IMR-90 (cell line): ENCODE measurements at regions not wholly inside any gene's neighbourhood (a gene's known extent, or its start where the extent isn't known, plus 50 kb on each side); places are given as distances from the start of the nearest gene placed in this dataset.

Source experiments
- ATAC-seq: fragments of 200-7000 bp; cut with Tn5 transposase; 2 replicates; pipeline ENCODE4 v1.9.1; 2020; ENCODE audit warnings: low read depth, mild to moderate bottlenecking, moderate library complexity
- BruUV-seq: library from RNA; stranded (reverse); fragments of 400-500 nt; replicated peaks from 2 replicates; lab custom pipeline; 2021; lab: Mats Ljungman, UMichigan
- CTCF ChIA-PET: fragments of 300-600 bp; formaldehyde crosslinking; extraction: SDS; loops from one replicate; lab custom pipeline; 2021; ENCODE audit warnings: antibody characterized with exemption; lab: Yijun Ruan, JAX
- POLR2A ChIA-PET: fragments of 300-600 bp; sonication (Branson Sonifier 250); formaldehyde crosslinking; loops from one replicate; lab custom pipeline; 2022; ENCODE audit warnings: antibody characterized with exemption; ENCODE audit not compliant: unreplicated experiment; lab: Charles Lee
- DNase-seq: peaks from one replicate; pipeline ENCODE4 v3.0.0; 2013
- H2AFZ ChIP-seq: replicated peaks from 2 replicates; pipeline ENCODE3; 2013; ENCODE audit warnings: low read length, mild to moderate bottlenecking; ENCODE audit not compliant: poor library complexity
- H2AK5ac ChIP-seq: 2 replicates; pipeline ENCODE4 v1.6.1; 2013; ENCODE audit warnings: low read depth, low read length, inconsistent platforms
- H2AK9ac ChIP-seq: replicated peaks from 2 replicates; pipeline ENCODE3; 2013; ENCODE audit warnings: mild to moderate bottlenecking, low read depth, low read length, moderate library complexity; ENCODE audit not compliant: poor library complexity
- H2BK120ac ChIP-seq: 2 replicates; pipeline ENCODE4 v1.6.1; 2013; ENCODE audit warnings: low read depth, low read length, inconsistent platforms
- H2BK15ac ChIP-seq: 3 replicates; pipeline ENCODE4 v1.6.1; 2013; ENCODE audit warnings: low read depth, low read length, inconsistent platforms
- H2BK20ac ChIP-seq: 2 replicates; pipeline ENCODE4 v1.6.1; 2013; ENCODE audit warnings: low read depth, mild to moderate bottlenecking, inconsistent platforms, low read length, moderate library complexity
- H2BK5ac ChIP-seq: 2 replicates; pipeline ENCODE4 v1.6.1; 2013; ENCODE audit warnings: mild to moderate bottlenecking, low read depth, low read length, inconsistent platforms; ENCODE audit not compliant: poor library complexity, severe bottlenecking
- H3K14ac ChIP-seq: replicated peaks from 2 replicates; pipeline ENCODE4 v1.6.1; 2013; ENCODE audit warnings: low read depth, low read length, inconsistent platforms
- H3K18ac ChIP-seq: 2 replicates; pipeline ENCODE4 v1.6.1; 2013; ENCODE audit warnings: low read depth, low read length, control low read depth
- H3K23ac ChIP-seq: 2 replicates; pipeline ENCODE4 v1.6.1; 2013; ENCODE audit warnings: low read depth, low read length, inconsistent platforms
- H3K27ac ChIP-seq: 2 replicates; pipeline ENCODE4 v1.5.1; 2013; ENCODE audit warnings: mild to moderate bottlenecking, control low read depth, low read length; ENCODE audit not compliant: insufficient read depth
- H3K27me3 ChIP-seq: 2 replicates; pipeline ENCODE4 v1.6.1; 2013; ENCODE audit warnings: low read length; ENCODE audit not compliant: control insufficient read depth, insufficient read depth
- H3K36me3 ChIP-seq: 2 replicates; pipeline ENCODE4 v1.6.1; 2013; ENCODE audit warnings: low read length, mixed read lengths; ENCODE audit not compliant: control insufficient read depth, insufficient read depth
- H3K4ac ChIP-seq: 2 replicates; pipeline ENCODE4 v1.6.1; 2013; ENCODE audit warnings: low read depth, low read length, inconsistent platforms
- H3K4me1 ChIP-seq: 2 replicates; pipeline ENCODE4 v1.6.1; 2013; ENCODE audit warnings: low read length, mixed read lengths; ENCODE audit not compliant: control insufficient read depth, insufficient read depth
- H3K4me2 ChIP-seq: 2 replicates; pipeline ENCODE4 v1.6.1; 2013; ENCODE audit warnings: low read depth, mild to moderate bottlenecking, control low read depth, low read length, moderate library complexity
- H3K4me3 ChIP-seq: 2 replicates; pipeline ENCODE4 v1.5.1; 2013; ENCODE audit warnings: low read depth, mild to moderate bottlenecking, control low read depth, low read length, moderate library complexity; ENCODE audit not compliant: insufficient read depth
- H3K56ac ChIP-seq: 2 replicates; pipeline ENCODE4 v1.6.1; 2013; ENCODE audit warnings: low read length, inconsistent platforms; ENCODE audit not compliant: insufficient read depth; ENCODE audit errors: extremely low read depth
- H3K79me1 ChIP-seq, 2 experiments: 2 replicates each; pipeline ENCODE4 v1.6.1; 2013; ENCODE audit warnings: low read length in 2 of 2, inconsistent platforms in 1 of 2, low read depth in 1 of 2
- H3K9ac ChIP-seq: 2 replicates; pipeline ENCODE4 v1.6.1; 2013; ENCODE audit warnings: low read depth, low read length, control low read depth
- H3K9me1 ChIP-seq: 2 replicates; pipeline ENCODE4 v1.6.1; 2013; ENCODE audit warnings: low read length, inconsistent platforms; ENCODE audit not compliant: insufficient read depth
- H3K9me3 ChIP-seq: 2 replicates; pipeline ENCODE4 v1.6.1; 2013; ENCODE audit warnings: low read length; ENCODE audit not compliant: control insufficient read depth, insufficient read depth
- H4K20me1 ChIP-seq: 2 replicates; pipeline ENCODE4 v1.6.1; 2013; ENCODE audit warnings: low read length, inconsistent platforms; ENCODE audit not compliant: insufficient read depth
- H4K5ac ChIP-seq: 2 replicates; pipeline ENCODE4 v1.6.1; 2013; ENCODE audit warnings: mild to moderate bottlenecking, low read depth, low read length, control low read depth
- H4K8ac ChIP-seq, 2 experiments: 2 replicates each; pipeline ENCODE4 v1.6.1; 2013; ENCODE audit warnings: low read depth in 2 of 2, low read length in 2 of 2, control low read depth in 1 of 2, inconsistent platforms in 1 of 2
- H4K91ac ChIP-seq: 2 replicates; pipeline ENCODE4 v1.6.1; 2013; ENCODE audit warnings: low read depth, low read length, inconsistent platforms; ENCODE audit not compliant: insufficient read depth
- BHLHE40 ChIP-seq: fragments of 150-350 bp; IDR thresholded peaks from 2 replicates; pipeline ENCODE4 v1.6.1; 2016; ENCODE audit warnings: mild to moderate bottlenecking, low read depth, low read length
- CEBPB ChIP-seq: IDR thresholded peaks from 2 replicates; pipeline ENCODE4 v1.6.1; 2012; ENCODE audit warnings: low read depth, low read length, improper control_type of control experiment
- CHD1 ChIP-seq: IDR thresholded peaks from 2 replicates; pipeline ENCODE4 v1.6.1; 2012; ENCODE audit warnings: low read depth, low read length, improper control_type of control experiment
- FOS ChIP-seq: fragments of 150-350 bp; IDR thresholded peaks from 2 replicates; pipeline ENCODE4 v1.6.1; 2016; ENCODE audit warnings: low read depth, low read length
- MAFK ChIP-seq: IDR thresholded peaks from 2 replicates; pipeline ENCODE4 v1.6.1; 2012; ENCODE audit warnings: low read depth, low read length, improper control_type of control experiment
- MAZ ChIP-seq: IDR thresholded peaks from 2 replicates; pipeline ENCODE4 v1.6.1; 2012; ENCODE audit warnings: low read depth, mild to moderate bottlenecking, low read length, improper control_type of control experiment, moderate library complexity, borderline replicate concordance
- MXI1 ChIP-seq: IDR thresholded peaks from 2 replicates; pipeline ENCODE4 v1.6.1; 2012; ENCODE audit warnings: low read depth, mild to moderate bottlenecking, low read length, moderate library complexity, borderline replicate concordance
- NFE2L2 ChIP-seq: fragments of 150-350 bp; IDR thresholded peaks from 2 replicates; pipeline ENCODE4 v1.6.1; 2016; ENCODE audit warnings: low read depth, mild to moderate bottlenecking, low read length
- POLR2A ChIP-seq: IDR thresholded peaks from 2 replicates; pipeline ENCODE4 v1.6.1; 2012; ENCODE audit warnings: mild to moderate bottlenecking, low read depth, low read length
- RAD21 ChIP-seq: IDR thresholded peaks from 2 replicates; pipeline ENCODE4 v1.6.1; 2012; ENCODE audit warnings: low read length, improper control_type of control experiment
- RCOR1 ChIP-seq: IDR thresholded peaks from 2 replicates; pipeline ENCODE4 v1.6.1; 2012; ENCODE audit warnings: mild to moderate bottlenecking, low read length, improper control_type of control experiment; ENCODE audit not compliant: insufficient replicate concordance
- RFX5 ChIP-seq: IDR thresholded peaks from 2 replicates; pipeline ENCODE4 v1.8.0; 2012; ENCODE audit warnings: low read depth, mild to moderate bottlenecking, low read length, moderate library complexity
- SMC3 ChIP-seq: fragments of 150-350 bp; IDR thresholded peaks from 2 replicates; pipeline ENCODE4 v1.6.1; 2016; ENCODE audit warnings: low read depth, mild to moderate bottlenecking, antibody characterized with exemption, low read length, moderate library complexity
- WGBS, 2 experiments: methylation state at CpG; one replicate each; pipeline versions ENCODE4 v1.1.5 to v1.1.7; 2013; ENCODE audit warnings: missing lambda C conversion rate in 2 of 2; ENCODE audit not compliant: insufficient read length in 1 of 2; ENCODE audit errors: extremely low coverage in 2 of 2; 5-methylcytosine and 5-hydroxymethylcytosine counted together
- dilution Hi-C: fragments of 300-500 bp; cut with HindIII; formaldehyde crosslinking; loops from one replicate; pipeline ENCODE4 v1.14.3; 2018; ENCODE audit warnings: low sequenced_read_pairs; ENCODE audit not compliant: unreplicated experiment
- in situ Hi-C: fragments of 300-500 bp; cut with MboI; formaldehyde crosslinking; loops from 3 replicates; pipeline ENCODE4 v1.14.3; 2019; ENCODE audit warnings: low sequenced_read_pairs, inconsistent platforms, mixed read lengths
- intact Hi-C: fragments of 100-400 bp; cut with micrococcal nuclease; formaldehyde crosslinking; loops from 2 replicates; pipeline ENCODE4 v1.10.0; 2022
- TF ChIP-seq, protein P1 (sequence below): fragments of 150-350 bp; IDR thresholded peaks from 2 replicates; pipeline ENCODE4 v1.6.1; 2016; ENCODE audit warnings: low read depth, mild to moderate bottlenecking, low read length, moderate library complexity, borderline replicate concordance
- TF ChIP-seq, protein P2 (sequence below): conservative IDR thresholded peaks from 2 replicates; pipeline ENCODE4 v1.5.1; 2012; ENCODE audit warnings: mild to moderate bottlenecking, low read depth, low read length, improper control_type of control experiment

DNA sequence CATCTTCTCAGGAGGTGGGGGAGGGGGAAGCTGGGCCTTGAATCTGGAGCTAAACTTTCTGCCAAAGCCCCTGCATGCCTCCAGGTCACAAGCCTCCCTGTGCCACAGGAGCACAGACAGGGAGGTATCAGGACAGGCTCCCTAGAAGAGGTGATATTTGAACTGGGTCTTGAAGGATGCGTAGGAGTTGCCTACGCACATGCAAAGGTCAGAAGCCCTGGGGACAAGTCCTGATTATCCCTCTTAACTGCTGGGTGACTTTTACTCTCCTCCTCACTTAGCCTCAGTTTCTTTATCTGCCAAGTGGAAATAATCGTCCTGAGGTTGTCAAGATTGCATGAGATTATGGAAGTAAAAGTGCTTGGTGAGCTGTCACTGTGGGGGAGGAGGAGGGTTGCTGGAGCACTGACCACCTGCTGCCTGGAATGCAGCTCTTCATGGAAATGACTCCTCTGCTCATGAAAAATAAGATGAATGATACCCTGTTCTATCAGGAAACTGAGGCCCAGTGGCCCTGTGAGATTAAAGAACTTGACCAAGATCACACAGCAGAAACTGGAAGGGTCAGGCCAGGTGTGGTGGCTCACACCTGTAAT is 50.6 kb upstream of the LAPTM5 start:
- H2AK9ac ChIP-seq = peak overlapping the region; percentile 65
- H3K4me3 ChIP-seq = no peak overlapping the region
- peaks cover 32% of the 10 kb centered on the region for H3K9me1 ChIP-seq
- H3K27ac ChIP-seq = peak overlapping the region; percentile 81
- peak overlapping the region; percentile 87 for H4K91ac ChIP-seq
- POLR2A ChIA-PET = no interaction called here
- H2AK5ac ChIP-seq = peak overlapping the region; percentile 80
- CTCF ChIA-PET = interaction anchor here (0.6 to 2.5 kb wide), 3 partner anchors 96 to 110 kb away, joined by 3 to 13 read pairs (median 3); no protein-coding TSS in a partner anchor
- no TSS peak for BruUV-seq
- H3K18ac ChIP-seq = peak overlapping the region; percentile 1
- no peak overlapping the region for H3K4me2 ChIP-seq
- in situ Hi-C loops (no loop called here), intact Hi-C loops (loop anchor here (2.0 to 10.0 kb wide), 2 partner anchors 51 to 527 kb away; no protein-coding TSS in a partner anchor), dilution Hi-C loops (loop anchor here (25.0 kb wide), 1 partner anchor 104 kb away; the partner anchor contains the start of gene SDC3)
- H3K14ac ChIP-seq = peak overlapping the region; percentile 54
- peak overlapping the region; percentile 91 for H2BK120ac ChIP-seq
- peak overlapping the region; percentile 6; the same call in 1 of the 2 replicates for H3K9ac ChIP-seq
- no peaks in the 10 kb centered on the region; the same call in 1 of the 2 replicates for H4K20me1 ChIP-seq
- H2BK5ac ChIP-seq = peak overlapping the region; percentile 88
- H3K79me1 ChIP-seq = peaks cover 0 to 11% of the 10 kb centered on the region in 2 experiments; a peak in 1 of 4 replicates
- peak overlapping the region; percentile 26 for H3K23ac ChIP-seq
- H3K36me3 ChIP-seq = no peaks in the 10 kb centered on the region
- H3K27me3 ChIP-seq = no peaks in the 10 kb centered on the region
- H4K5ac ChIP-seq = peak overlapping the region; percentile 53
- DNase-seq (no peak), ATAC-seq (no peak)
- H3K4me1 ChIP-seq = peaks cover 29% of the 10 kb centered on the region
- H2BK20ac ChIP-seq = peak overlapping the region; percentile 98
- H4K8ac ChIP-seq = peak overlapping the region; percentile 5 to 81; a peak in 3 of 4 replicates
- whole genome bisulfite sequencing, 2 experiments = no CpG with 5 or more reads among the region's 3 CpGs
- H2AFZ ChIP-seq = peak overlapping the region; percentile 76
- H3K9me3 ChIP-seq = no peaks in the 10 kb centered on the region
- H2BK15ac ChIP-seq = peak overlapping the region; percentile 87; the same call in 2 of the 3 replicates
- H3K4ac ChIP-seq = peak overlapping the region; percentile 97
- peak overlapping the region; percentile 48; the same call in 1 of the 2 replicates for H3K56ac ChIP-seq
- TF ChIP-seq RCOR1 (no peak), NFE2L2 (no peak), FOS (no peak), POLR2A (no peak), MAZ (no peak), RAD21 (no peak), SMC3 (no peak), RFX5 (no peak), CEBPB (no peak), CHD1 (no peak), BHLHE40 (no peak), MXI1 (no peak), MAFK (no peak)
- TF ChIP-seq, protein P1, sequence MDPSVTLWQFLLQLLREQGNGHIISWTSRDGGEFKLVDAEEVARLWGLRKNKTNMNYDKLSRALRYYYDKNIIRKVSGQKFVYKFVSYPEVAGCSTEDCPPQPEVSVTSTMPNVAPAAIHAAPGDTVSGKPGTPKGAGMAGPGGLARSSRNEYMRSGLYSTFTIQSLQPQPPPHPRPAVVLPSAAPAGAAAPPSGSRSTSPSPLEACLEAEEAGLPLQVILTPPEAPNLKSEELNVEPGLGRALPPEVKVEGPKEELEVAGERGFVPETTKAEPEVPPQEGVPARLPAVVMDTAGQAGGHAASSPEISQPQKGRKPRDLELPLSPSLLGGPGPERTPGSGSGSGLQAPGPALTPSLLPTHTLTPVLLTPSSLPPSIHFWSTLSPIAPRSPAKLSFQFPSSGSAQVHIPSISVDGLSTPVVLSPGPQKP = no peak
- TF ChIP-seq, protein P2, sequence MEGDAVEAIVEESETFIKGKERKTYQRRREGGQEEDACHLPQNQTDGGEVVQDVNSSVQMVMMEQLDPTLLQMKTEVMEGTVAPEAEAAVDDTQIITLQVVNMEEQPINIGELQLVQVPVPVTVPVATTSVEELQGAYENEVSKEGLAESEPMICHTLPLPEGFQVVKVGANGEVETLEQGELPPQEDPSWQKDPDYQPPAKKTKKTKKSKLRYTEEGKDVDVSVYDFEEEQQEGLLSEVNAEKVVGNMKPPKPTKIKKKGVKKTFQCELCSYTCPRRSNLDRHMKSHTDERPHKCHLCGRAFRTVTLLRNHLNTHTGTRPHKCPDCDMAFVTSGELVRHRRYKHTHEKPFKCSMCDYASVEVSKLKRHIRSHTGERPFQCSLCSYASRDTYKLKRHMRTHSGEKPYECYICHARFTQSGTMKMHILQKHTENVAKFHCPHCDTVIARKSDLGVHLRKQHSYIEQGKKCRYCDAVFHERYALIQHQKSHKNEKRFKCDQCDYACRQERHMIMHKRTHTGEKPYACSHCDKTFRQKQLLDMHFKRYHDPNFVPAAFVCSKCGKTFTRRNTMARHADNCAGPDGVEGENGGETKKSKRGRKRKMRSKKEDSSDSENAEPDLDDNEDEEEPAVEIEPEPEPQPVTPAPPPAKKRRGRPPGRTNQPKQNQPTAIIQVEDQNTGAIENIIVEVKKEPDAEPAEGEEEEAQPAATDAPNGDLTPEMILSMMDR = no peak
